GM19035 (cell line): ENCODE measurements at regions not wholly inside any gene's neighbourhood (a gene's known extent, or its start where the extent isn't known, plus 50 kb on each side); places are given as distances from the start of the nearest gene placed in this dataset.

Source experiments
- ATAC-seq: cut with Tn5 transposase; IDR thresholded peaks from one replicate; pipeline ENCODE4 v1.9.1; 2021; ENCODE audit not compliant: unreplicated experiment

GRCh38 chr18:67705748-67706147 lies 189.2 kb upstream of the DSEL start:
- no peak for ATAC-seq

GRCh38 chr18:67695684-67696083 lies 179.2 kb upstream of the DSEL start:
- no peak for ATAC-seq

GRCh38 chr18:67694787-67695186 lies 178.3 kb upstream of the DSEL start:
- no peak for ATAC-seq

GRCh38 chr18:67692811-67693210 lies 176.3 kb upstream of the DSEL start:
- ATAC-seq: no peak

GRCh38 chr18:67682516-67682915 lies 166.0 kb upstream of the DSEL start:
- ATAC-seq: no peak

GRCh38 chr18:67677489-67677888 lies 161.0 kb upstream of the DSEL start:
- no peak for ATAC-seq

- no peak for ATAC-seq
These were observed 156.2 kb upstream of the DSEL start for GRCh38 chr18:67672716-67673115.

GRCh38 chr18:67672155-67672554 lies 155.6 kb upstream of the DSEL start:
- no peak for ATAC-seq

GRCh38 chr18:67670024-67670543 lies 153.6 kb upstream of the DSEL start:
- no peak for ATAC-seq

- ATAC-seq: no peak
These were observed 148.7 kb upstream of the DSEL start for GRCh38 chr18:67665266-67665665.

GRCh38 chr18:67662996-67663395 lies 146.5 kb upstream of the DSEL start:
- no peak for ATAC-seq

GRCh38 chr18:67661555-67661954 lies 145.0 kb upstream of the DSEL start:
- no peak for ATAC-seq

- no peak for ATAC-seq
These were observed 137.6 kb upstream of the DSEL start for GRCh38 chr18:67654101-67654500.

- no peak for ATAC-seq
These were observed 135.8 kb upstream of the DSEL start for GRCh38 chr18:67652288-67652687.

- no peak for ATAC-seq
These were observed 134.9 kb upstream of the DSEL start for GRCh38 chr18:67651438-67651837.

GRCh38 chr18:67650686-67651385 lies 134.3 kb upstream of the DSEL start:
- no peak for ATAC-seq

GRCh38 chr18:67646890-67647289 lies 130.4 kb upstream of the DSEL start:
- ATAC-seq: no peak

GRCh38 chr18:67644226-67644625 lies 127.7 kb upstream of the DSEL start:
- ATAC-seq: no peak

- ATAC-seq: no peak
These were observed 123.4 kb upstream of the DSEL start for GRCh38 chr18:67639872-67640271.

- ATAC-seq: no peak
These were observed 120.3 kb upstream of the DSEL start for GRCh38 chr18:67636597-67637385.

- no peak for ATAC-seq
These were observed 118.3 kb upstream of the DSEL start for GRCh38 chr18:67634631-67635338.

GRCh38 chr18:67633939-67634338 lies 117.4 kb upstream of the DSEL start:
- no peak for ATAC-seq
